ENCODE measurements at regions not wholly inside any gene's neighbourhood (a gene's known extent, or its start where the extent isn't known, plus 50 kb on each side); places are given as distances from the start of the nearest gene placed in this dataset.

DNA sequence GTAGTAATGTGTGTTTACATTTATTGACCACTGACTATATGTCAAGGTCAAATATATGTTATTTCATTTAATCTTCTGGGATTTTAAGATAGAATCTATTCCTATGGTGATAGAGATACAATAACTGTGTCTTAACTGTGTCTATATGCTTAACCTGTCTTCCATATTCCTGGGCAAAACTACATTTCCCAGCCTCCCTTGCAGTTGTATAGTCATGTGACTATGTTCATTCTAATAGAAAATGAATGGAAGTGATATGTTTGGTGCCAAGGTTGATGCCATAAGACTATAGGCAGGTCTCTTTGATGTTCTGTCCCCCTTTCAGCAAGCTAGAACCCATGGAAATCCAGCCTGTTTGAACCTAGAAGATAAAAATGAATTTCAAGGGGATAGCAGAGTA, 258.8 kb upstream of the PDZRN3 start:
- in situ Hi-C loops (cut with MboI) (no loop called here), intact Hi-C loops (cut with micrococcal nuclease; ENCODE audit: unreplicated experiment) (no loop called here)
- ChIA-PET CTCF (no interaction called here), SMC1A (ENCODE audit: uncharacterized antibody, unreplicated experiment) (no interaction called here), POLR2A (no interaction called here), RAD21 (ENCODE audit: unreplicated experiment) (no interaction called here)
- no peak for TF ChIP-seq PAX8 (IDR thresholded peaks at IDR 0.05)
- TF ChIP-seq EP300 (IDR thresholded peaks at IDR 0.05; ENCODE audit: borderline replicate concordance in 1 of 2, control insufficient read depth in 1 of 2, low read depth in 2 of 2, low read length in 2 of 2) = no peak
- TF ChIP-seq SIX5 (IDR thresholded peaks at IDR 0.05; ENCODE audit: low read depth, low read length, severe bottlenecking) = peak; percentile 21
- TF ChIP-seq ZBTB11 (CRISPR knock-in tag; IDR thresholded peaks at IDR 0.05) = no peak
- TF ChIP-seq BCL11A (IDR thresholded peaks at IDR 0.05; ENCODE audit: low read depth, low read length) = no peak
- no peak for TF ChIP-seq CREB1 (IDR thresholded peaks at IDR 0.05; ENCODE audit: low read depth)
- no peak for TF ChIP-seq RBBP5 (conservative IDR thresholded peaks at IDR 0.05)
- no peak for TF ChIP-seq HCFC1 (IDR thresholded peaks at IDR 0.05; ENCODE audit: low read length)
- H3K27me3 ChIP-seq (replicated peaks in 1 of 2; ENCODE audit: control insufficient read depth in 2 of 2, insufficient read depth in 2 of 2, low read length in 1 of 2) = no peaks in the 10 kb centered on the region
- no peaks in the 10 kb centered on the region for H4K20me1 ChIP-seq (ENCODE audit: control insufficient read depth, insufficient read depth)
- H3K9me3 ChIP-seq (replicated peaks; ENCODE audit: control insufficient read depth, insufficient read depth, low read length) = no peaks in the 10 kb centered on the region
- H3K27ac ChIP-seq (ENCODE audit: control insufficient read depth, insufficient read depth) = no peak overlapping the region
- no peaks in the 10 kb centered on the region for H3K36me3 ChIP-seq (ENCODE audit: control insufficient read depth in 2 of 2, insufficient read depth in 2 of 2, low read length in 1 of 2)
- ATAC-seq (no peak), DNase-seq (ENCODE audit: low read depth, low spot score) (no peak), FAIRE-seq (no peak)
- no peak overlapping the region for H3K4me3 ChIP-seq
- no peak overlapping the region for H2AFZ ChIP-seq (ENCODE audit: control insufficient read depth, low read depth, low read length)
- no TSS peak for BruUV-seq (replicated peaks)
- no peaks in the 10 kb centered on the region for H3K79me2 ChIP-seq (ENCODE audit: control insufficient read depth, insufficient read depth, low read length)
- H3K9ac ChIP-seq (ENCODE audit: control insufficient read depth, insufficient read depth, low read length) = no peak overlapping the region
- H3K4me2 ChIP-seq (ENCODE audit: control insufficient read depth, insufficient read depth) = no peak overlapping the region
- H3K4me1 ChIP-seq (ENCODE audit: control insufficient read depth, insufficient read depth, low read length) = no peaks in the 10 kb centered on the region

All from GM12878 (cell line).